Body of pancreas (tissue), 4 donors: ENCODE measurements at regions not wholly inside any gene's neighbourhood (a gene's known extent, or its start where the extent isn't known, plus 50 kb on each side); places are given as distances from the start of the nearest gene placed in this dataset.

ENCODE experiments used
- ATAC-seq: fragments of 150-250 bp; one replicate; pipeline ENCODE4 v1.9.1; 2016
- DNase-seq, 4 donors: peaks; one replicate each; pipeline ENCODE4 v3.0.0-alpha.2; 2019
- H3K27ac ChIP-seq, 4 donors: fragments of 200-600 bp; sonication (generic); 1 replicate in 3 of 4; 2 replicates in 1 of 4; pipeline versions ENCODE4 v1.5.1 to v1.6.1; 2016 to 2019; ENCODE audit warnings: mild to moderate bottlenecking in 1 of 4, mixed read lengths in 1 of 4, moderate library complexity in 1 of 4
- H3K27me3 ChIP-seq, 2 donors: fragments of 200-600 bp; sonication (generic); one replicate each; pipeline ENCODE4 v1.6.0; 2016; ENCODE audit warnings: mild to moderate bottlenecking in 1 of 2
- H3K36me3 ChIP-seq, 2 donors: fragments of 200-600 bp; sonication (generic); replicated peaks in 1 of 2; 2 replicates each; pipeline ENCODE4 v1.5.1; 2016; ENCODE audit warnings: low read depth in 2 of 2; ENCODE audit not compliant: insufficient read depth in 1 of 2
- H3K4me1 ChIP-seq: fragments of 200-600 bp; sonication (generic); one replicate; pipeline ENCODE4 v1.6.0; 2016
- H3K4me3 ChIP-seq, 2 donors: fragments of 200-600 bp; sonication (generic); 1 replicate in 1 of 2; 2 replicates in 1 of 2; pipeline ENCODE4 v1.5.1; 2016 to 2019
- H3K9me3 ChIP-seq, 3 donors: fragments of 200-600 bp; sonication (generic); 1 replicate in 2 of 3; 2 replicates in 1 of 3; pipeline ENCODE4 v1.5.1; 2016
- POLR2A ChIP-seq, 3 donors: fragments of 450-650 bp; IDR thresholded peaks; one replicate each; pipeline ENCODE4 v1.6.1; 2016; ENCODE audit warnings: antibody characterized with exemption in 3 of 3, mild to moderate bottlenecking in 2 of 3
- WGBS, 2 donors: methylation state at CpG; one replicate each; pipeline ENCODE4 v1.1.5; 2017; 5-methylcytosine and 5-hydroxymethylcytosine counted together
- intact Hi-C: fragments of 100-400 bp; cut with DNase I; formaldehyde crosslinking; loops from one replicate; pipeline ENCODE4 v1.15.1; 2023
- TF ChIP-seq, protein P1 (sequence below), 7 experiments: fragments of 450-650 bp in 4 of 7; fragments of 200-600 bp in 3 of 7; sonication (generic) in 3 of 7; IDR thresholded peaks; one replicate each; pipeline ENCODE4 v1.5.1; 2016 to 2019; ENCODE audit warnings: antibody characterized with exemption in 7 of 7

DNA sequence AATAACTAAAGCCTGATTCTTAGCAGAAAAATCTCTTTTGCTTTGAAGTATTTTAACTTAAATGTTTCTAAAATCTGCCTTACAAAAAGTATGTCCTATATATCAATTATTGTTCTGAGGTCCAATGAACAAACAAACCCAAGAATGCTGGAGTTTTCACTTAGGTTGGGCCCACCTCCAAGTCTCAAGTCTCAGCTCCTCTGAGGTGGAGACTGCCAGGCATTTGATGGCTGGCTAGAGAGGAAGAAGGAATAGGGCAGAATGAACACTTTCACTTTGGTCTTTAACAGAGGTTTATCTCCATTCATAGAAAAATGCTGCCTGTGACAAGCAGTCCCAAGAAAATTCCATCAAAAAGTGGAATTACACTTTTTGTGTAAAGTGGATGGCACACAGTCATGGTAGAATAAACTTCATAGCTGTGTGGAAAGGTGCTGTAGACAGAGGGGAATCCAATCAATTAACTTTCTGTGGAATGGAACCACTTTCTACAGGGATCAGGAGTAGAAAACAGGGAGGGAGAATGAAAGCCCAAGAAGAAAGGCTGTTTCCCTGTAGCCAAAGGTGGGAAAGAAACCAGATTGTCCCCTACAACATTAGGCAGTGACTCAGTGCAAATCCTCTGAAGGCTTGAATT, 349.4 kb upstream of the RUNX1 start:
- H3K4me1 ChIP-seq: no peaks in the 10 kb centered on the region
- H3K9me3 ChIP-seq: no peaks in the 10 kb centered on the region
- no peak for TF ChIP-seq POLR2A (IDR thresholded peaks at IDR 0.05)
- TF ChIP-seq, protein P1, sequence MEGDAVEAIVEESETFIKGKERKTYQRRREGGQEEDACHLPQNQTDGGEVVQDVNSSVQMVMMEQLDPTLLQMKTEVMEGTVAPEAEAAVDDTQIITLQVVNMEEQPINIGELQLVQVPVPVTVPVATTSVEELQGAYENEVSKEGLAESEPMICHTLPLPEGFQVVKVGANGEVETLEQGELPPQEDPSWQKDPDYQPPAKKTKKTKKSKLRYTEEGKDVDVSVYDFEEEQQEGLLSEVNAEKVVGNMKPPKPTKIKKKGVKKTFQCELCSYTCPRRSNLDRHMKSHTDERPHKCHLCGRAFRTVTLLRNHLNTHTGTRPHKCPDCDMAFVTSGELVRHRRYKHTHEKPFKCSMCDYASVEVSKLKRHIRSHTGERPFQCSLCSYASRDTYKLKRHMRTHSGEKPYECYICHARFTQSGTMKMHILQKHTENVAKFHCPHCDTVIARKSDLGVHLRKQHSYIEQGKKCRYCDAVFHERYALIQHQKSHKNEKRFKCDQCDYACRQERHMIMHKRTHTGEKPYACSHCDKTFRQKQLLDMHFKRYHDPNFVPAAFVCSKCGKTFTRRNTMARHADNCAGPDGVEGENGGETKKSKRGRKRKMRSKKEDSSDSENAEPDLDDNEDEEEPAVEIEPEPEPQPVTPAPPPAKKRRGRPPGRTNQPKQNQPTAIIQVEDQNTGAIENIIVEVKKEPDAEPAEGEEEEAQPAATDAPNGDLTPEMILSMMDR (IDR thresholded peaks at IDR 0.05): no peak
- DNase-seq (no peak), ATAC-seq (no peak)
- no peak overlapping the region for H3K4me3 ChIP-seq
- H3K27me3 ChIP-seq: no peaks in the 10 kb centered on the region
- intact Hi-C loops: loop anchor here (10.0 kb wide), 1 partner anchor 504 kb away; no protein-coding TSS in a partner anchor
- H3K27ac ChIP-seq: no peak overlapping the region
- no peaks in the 10 kb centered on the region for H3K36me3 ChIP-seq

DNA sequence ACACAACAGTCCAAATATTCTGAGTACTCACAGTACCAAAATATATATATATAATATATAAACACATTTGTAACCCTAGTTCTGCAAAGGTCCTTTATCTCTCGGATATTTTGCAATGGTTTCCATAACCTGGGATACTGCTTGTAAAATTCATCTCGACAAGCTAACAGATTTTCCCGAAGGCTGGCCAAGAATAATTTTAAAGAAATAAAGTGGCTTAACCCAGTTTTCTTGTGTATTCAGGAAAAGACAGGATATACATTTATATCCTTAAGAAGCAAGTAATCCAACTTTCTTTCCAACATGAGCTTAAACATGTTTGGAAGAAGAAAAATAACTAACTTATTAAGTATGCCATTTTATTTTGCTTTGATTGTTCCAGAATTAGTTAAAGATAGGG, 348.7 kb upstream of the RUNX1 start:
- Histone ChIP-seq H3K27ac (no peak overlapping the region), H3K36me3 (no peaks in the 10 kb centered on the region), H3K4me1 (no peaks in the 10 kb centered on the region), H3K4me3 (no peak overlapping the region), H3K9me3 (no peaks in the 10 kb centered on the region), H3K27me3 (no peaks in the 10 kb centered on the region)
- 67 to 77% methylated on average over 3 of the region's 3 CpGs for WGBS, 2 donors
- no peak for DNase-seq
- intact Hi-C loops: loop anchor here (10.0 kb wide), 1 partner anchor 503 kb away; no protein-coding TSS in a partner anchor
- no peak for ATAC-seq
- TF ChIP-seq, protein P1 (IDR thresholded peaks at IDR 0.05): no peak

DNA sequence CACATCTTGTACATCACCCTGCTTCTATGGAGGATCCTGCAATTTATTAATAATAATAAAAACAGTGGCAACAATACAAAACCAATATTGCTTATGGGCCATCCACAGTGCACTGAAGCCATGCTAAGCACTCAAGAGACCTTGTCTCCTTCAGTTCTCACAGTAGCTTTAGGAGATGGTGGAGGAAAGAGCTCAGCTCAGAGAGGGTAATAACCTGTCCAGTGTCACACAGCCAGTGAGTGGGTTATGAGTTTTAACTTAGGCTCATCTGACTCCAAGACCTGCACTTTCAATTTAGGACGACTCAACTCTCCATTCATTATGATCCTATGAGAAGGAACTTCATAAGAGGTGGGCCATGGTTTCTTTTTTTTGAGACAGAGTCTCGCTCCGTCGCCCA, 347.6 kb upstream of the RUNX1 start:
- WGBS, 2 donors: 93 to 94% methylated on average over 4 of the region's 4 CpGs
- ATAC-seq (no peak), DNase-seq (no peak)
- H3K36me3 ChIP-seq: no peaks in the 10 kb centered on the region
- no peak overlapping the region for H3K4me3 ChIP-seq
- H3K27me3 ChIP-seq: no peaks in the 10 kb centered on the region
- H3K4me1 ChIP-seq: no peaks in the 10 kb centered on the region
- intact Hi-C loops: loop anchor here (10.0 kb wide), 1 partner anchor 502 kb away; no protein-coding TSS in a partner anchor
- no peaks in the 10 kb centered on the region for H3K9me3 ChIP-seq
- no peak overlapping the region for H3K27ac ChIP-seq
- no peak for TF ChIP-seq POLR2A (IDR thresholded peaks at IDR 0.05)
- TF ChIP-seq, protein P1 (IDR thresholded peaks at IDR 0.05): no peak

DNA sequence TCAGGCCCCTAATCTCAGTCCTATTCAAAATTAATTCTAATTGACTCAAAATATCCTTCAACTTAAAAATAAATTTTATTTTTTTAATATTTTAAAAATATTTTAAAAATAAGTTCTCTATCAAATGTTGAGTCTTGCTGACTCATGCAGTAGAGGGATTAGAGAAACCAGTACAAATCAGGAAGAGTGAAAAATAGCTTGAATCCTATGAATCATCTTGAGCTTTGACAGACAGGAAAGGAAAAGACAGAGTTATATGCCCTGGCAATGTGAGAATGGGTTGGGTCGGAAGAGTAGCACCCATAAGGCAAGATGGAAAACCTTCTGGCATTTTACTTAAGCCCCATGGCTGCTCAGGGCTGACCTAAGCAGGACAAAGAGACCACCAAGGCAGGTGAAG, 346.6 kb upstream of the RUNX1 start:
- H3K4me1 ChIP-seq: no peaks in the 10 kb centered on the region
- no peak for TF ChIP-seq POLR2A (IDR thresholded peaks at IDR 0.05)
- TF ChIP-seq, protein P1 (IDR thresholded peaks at IDR 0.05): no peak
- no peak for DNase-seq
- no peak for ATAC-seq
- no peak overlapping the region for H3K27ac ChIP-seq
- no peak overlapping the region for H3K4me3 ChIP-seq
- no peaks in the 10 kb centered on the region for H3K36me3 ChIP-seq
- intact Hi-C loops: loop anchor here (10.0 kb wide), 1 partner anchor 501 kb away; no protein-coding TSS in a partner anchor
- WGBS, 2 donors: 54 to 62% methylated on average over 1 of the region's 1 CpG
- H3K27me3 ChIP-seq: no peaks in the 10 kb centered on the region
- H3K9me3 ChIP-seq: no peaks in the 10 kb centered on the region
